H9 (cell line): ENCODE measurements at regions not wholly inside any gene's neighbourhood (a gene's known extent, or its start where the extent isn't known, plus 50 kb on each side); places are given as distances from the start of the nearest gene placed in this dataset.

Experiments used
- DNase-seq: peaks from one replicate; pipeline ENCODE4 v3.0.0-alpha.2; 2017
- H2AFZ ChIP-seq: one replicate; pipeline ENCODE4 v1.6.1; 2013; ENCODE audit warnings: mild to moderate bottlenecking, low read length, control low read depth, moderate library complexity
- H2AK5ac ChIP-seq: 2 replicates; pipeline ENCODE4 v1.6.1; 2013; ENCODE audit warnings: low read length, control low read depth, mixed read lengths; ENCODE audit not compliant: insufficient read length
- H2BK120ac ChIP-seq: one replicate; pipeline ENCODE4 v1.6.1; 2013; ENCODE audit warnings: low read depth, mild to moderate bottlenecking, low read length, control low read depth, inconsistent platforms; ENCODE audit not compliant: poor library complexity, severe bottlenecking
- H2BK12ac ChIP-seq: 2 replicates; pipeline ENCODE4 v1.6.1; 2013; ENCODE audit warnings: low read length, control low read depth, mixed read lengths, low read depth; ENCODE audit not compliant: insufficient read length
- H2BK15ac ChIP-seq: 2 replicates; pipeline ENCODE4 v1.6.1; 2013; ENCODE audit warnings: low read depth, low read length, control low read depth
- H2BK20ac ChIP-seq: one replicate; pipeline ENCODE4 v1.6.1; 2013; ENCODE audit warnings: low read depth, mild to moderate bottlenecking, low read length, control low read depth, inconsistent platforms; ENCODE audit not compliant: poor library complexity, severe bottlenecking
- H2BK5ac ChIP-seq: 2 replicates; pipeline ENCODE4 v1.6.1; 2013; ENCODE audit warnings: low read length, control low read depth, mixed read lengths; ENCODE audit not compliant: insufficient read length
- H3K14ac ChIP-seq: 2 replicates; pipeline ENCODE4 v1.6.1; 2013; ENCODE audit warnings: low read length, control low read depth; ENCODE audit not compliant: insufficient read depth
- H3K18ac ChIP-seq: 2 replicates; pipeline ENCODE4 v1.6.1; 2013; ENCODE audit warnings: low read depth, mild to moderate bottlenecking, mixed read lengths, low read length, control low read depth; ENCODE audit not compliant: insufficient read length
- H3K23ac ChIP-seq: 2 replicates; pipeline ENCODE4 v1.6.1; 2013; ENCODE audit warnings: low read length, control low read depth, mixed read lengths, low read depth; ENCODE audit not compliant: insufficient read length
- H3K23me2 ChIP-seq: 2 replicates; pipeline ENCODE4 v1.6.1; 2013; ENCODE audit warnings: low read depth, mild to moderate bottlenecking, mixed read lengths, low read length, control low read depth; ENCODE audit not compliant: insufficient read length, poor library complexity, severe bottlenecking
- H3K27ac ChIP-seq: 2 replicates; pipeline ENCODE4 v1.5.1; 2013; ENCODE audit warnings: low read length, control low read depth, mixed read lengths, low read depth; ENCODE audit not compliant: insufficient read length
- H3K27me3 ChIP-seq: 2 replicates; pipeline ENCODE4 v1.6.1; 2013; ENCODE audit warnings: low read length, control low read depth, inconsistent platforms; ENCODE audit not compliant: insufficient read depth
- H3K4ac ChIP-seq: 2 replicates; pipeline ENCODE4 v1.6.1; 2013; ENCODE audit warnings: low read depth, mild to moderate bottlenecking, control low read depth, inconsistent platforms, low read length, moderate library complexity
- H3K4me1 ChIP-seq: 2 replicates; pipeline ENCODE4 v1.6.1; 2013; ENCODE audit warnings: low read length, control low read depth, inconsistent platforms; ENCODE audit not compliant: insufficient read depth
- H3K4me2 ChIP-seq: 2 replicates; pipeline ENCODE4 v1.6.1; 2013; ENCODE audit warnings: low read length, control low read depth, mixed read lengths; ENCODE audit not compliant: insufficient read length, insufficient read depth
- H3K56ac ChIP-seq: 2 replicates; pipeline ENCODE4 v1.6.1; 2013; ENCODE audit warnings: low read depth, mild to moderate bottlenecking, mixed read lengths, low read length, control low read depth; ENCODE audit not compliant: insufficient read length
- H3K79me1 ChIP-seq: 2 replicates; pipeline ENCODE4 v1.6.1; 2013; ENCODE audit warnings: low read depth, mild to moderate bottlenecking, moderate library complexity, low read length, control low read depth, inconsistent platforms; ENCODE audit not compliant: insufficient read depth, poor library complexity, severe bottlenecking
- H3K79me2 ChIP-seq: 2 replicates; pipeline ENCODE4 v1.6.1; 2013; ENCODE audit warnings: low read length, control low read depth, inconsistent platforms; ENCODE audit not compliant: insufficient read depth
- H3K9ac ChIP-seq: 2 replicates; pipeline ENCODE4 v1.6.1; 2013; ENCODE audit warnings: low read length, control low read depth, mixed read lengths; ENCODE audit not compliant: insufficient read length; ENCODE audit errors: extremely low read depth
- H3K9me3 ChIP-seq: one replicate; pipeline ENCODE4 v1.6.1; 2013; ENCODE audit warnings: low read depth, low read length, inconsistent platforms; ENCODE audit not compliant: control insufficient read depth
- H3T11ph ChIP-seq: one replicate; pipeline ENCODE4 v1.6.1; 2013; ENCODE audit warnings: mild to moderate bottlenecking, low read length, control low read depth, inconsistent platforms
- H4K20me1 ChIP-seq: one replicate; pipeline ENCODE4 v1.6.1; 2013; ENCODE audit not compliant: control insufficient read depth, insufficient read length, insufficient read depth
- H4K5ac ChIP-seq: 2 replicates; pipeline ENCODE4 v1.6.1; 2013; ENCODE audit warnings: low read depth, mild to moderate bottlenecking, mixed read lengths, low read length, control low read depth; ENCODE audit not compliant: insufficient read length
- H4K8ac ChIP-seq: replicated peaks from 2 replicates; pipeline ENCODE4 v1.6.1; 2013; ENCODE audit warnings: low read length, control low read depth, mixed read lengths, low read depth; ENCODE audit not compliant: insufficient read length
- H4K91ac ChIP-seq: 2 replicates; pipeline ENCODE4 v1.6.1; 2013; ENCODE audit warnings: low read depth, mild to moderate bottlenecking, moderate library complexity, mixed read lengths, low read length, control low read depth; ENCODE audit not compliant: insufficient read length
- H3K27ac Mint-ChIP-seq, 3 experiments: 2 replicates in 2 of 3; 3 replicates in 1 of 3; pipeline ENCODE4 v1.8.0; 2020 to 2021; ENCODE audit warnings: mixed read lengths in 3 of 3, mild to moderate bottlenecking in 1 of 3, moderate library complexity in 1 of 3
- H3K27me3 Mint-ChIP-seq: 2 replicates; pipeline ENCODE4 v1.8.0; 2021; ENCODE audit warnings: low read depth, mild to moderate bottlenecking, moderate library complexity, mixed read lengths
- H3K36me3 Mint-ChIP-seq, 3 experiments: 2 replicates in 2 of 3; 3 replicates in 1 of 3; pipeline ENCODE4 v1.8.0; 2020 to 2021; ENCODE audit warnings: low read depth in 3 of 3, mixed read lengths in 3 of 3; ENCODE audit not compliant: insufficient read depth in 1 of 3
- H3K4me1 Mint-ChIP-seq, 2 experiments: 2 replicates each; pipeline ENCODE4 v1.8.0; 2020; ENCODE audit warnings: mixed read lengths in 2 of 2
- H3K4me3 Mint-ChIP-seq, 2 experiments: 2 replicates in 1 of 2; 3 replicates in 1 of 2; pipeline ENCODE4 v1.8.0; 2020 to 2021; ENCODE audit warnings: mild to moderate bottlenecking in 2 of 2, mixed read lengths in 2 of 2, moderate library complexity in 1 of 2
- H3K9me3 Mint-ChIP-seq, 2 experiments: 2 replicates in 1 of 2; 3 replicates in 1 of 2; pipeline ENCODE4 v1.8.0; 2020; ENCODE audit warnings: mild to moderate bottlenecking in 2 of 2, mixed read lengths in 2 of 2, moderate library complexity in 1 of 2
- CTCF ChIP-seq: fragments of 200-600 bp; sonication (generic); conservative IDR thresholded peaks from 3 replicates; pipeline ENCODE4 v1.8.0; 2021; ENCODE audit warnings: antibody characterized with exemption, mild to moderate bottlenecking

DNA sequence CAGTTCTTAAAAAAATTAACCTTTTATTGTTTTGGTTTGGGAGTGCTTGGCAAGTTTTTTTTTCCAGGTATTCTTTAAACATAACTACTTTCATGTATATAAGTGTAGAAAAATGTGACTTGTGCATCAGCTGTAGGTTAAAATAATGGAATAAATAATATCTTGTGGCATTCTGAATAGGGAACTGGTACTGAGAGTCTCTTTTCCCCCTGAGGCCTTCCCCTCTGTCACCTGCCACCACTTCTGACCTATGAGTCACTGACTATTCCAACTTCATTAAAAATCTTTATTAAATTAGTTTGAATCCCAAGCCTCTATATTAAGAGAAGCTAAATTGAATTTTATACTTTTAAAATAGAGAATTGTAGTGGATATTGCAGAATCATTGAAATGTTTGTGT lies 805.7 kb downstream of the METTL15 start:
- H2AK5ac ChIP-seq: no peak overlapping the region
- no peaks in the 10 kb centered on the region for H4K20me1 ChIP-seq
- H2BK20ac ChIP-seq: no peak overlapping the region
- no peak for DNase-seq
- no peak overlapping the region for H3K14ac ChIP-seq
- H3K4ac ChIP-seq: no peak overlapping the region
- H2BK120ac ChIP-seq: no peak overlapping the region
- no peak overlapping the region for H2BK12ac ChIP-seq
- no peak overlapping the region for H2BK5ac ChIP-seq
- Mint-ChIP-seq H3K4me3 (no peak overlapping the region), H3K27ac (no peak overlapping the region), H3K9me3 (no peaks in the 10 kb centered on the region), H3K27me3 (no peaks in the 10 kb centered on the region), H3K36me3 (no peaks in the 10 kb centered on the region), H3K4me1 (peaks cover 5 to 6% of the 10 kb centered on the region in 2 experiments)
- H3K18ac ChIP-seq: no peak overlapping the region
- no peaks in the 10 kb centered on the region for H3K27me3 ChIP-seq
- TF ChIP-seq CTCF: no peak
- no peaks in the 10 kb centered on the region for H3K9me3 ChIP-seq
- H3K27ac ChIP-seq: no peak overlapping the region
- no peak overlapping the region for H3T11ph ChIP-seq
- no peak overlapping the region for H3K4me2 ChIP-seq
- no peak overlapping the region for H2AFZ ChIP-seq
- no peaks in the 10 kb centered on the region for H3K79me1 ChIP-seq
- no peak overlapping the region for H3K56ac ChIP-seq
- no peaks in the 10 kb centered on the region for H3K79me2 ChIP-seq
- H2BK15ac ChIP-seq: no peak overlapping the region
- no peak overlapping the region for H3K9ac ChIP-seq
- H4K91ac ChIP-seq: no peak overlapping the region
- H3K23ac ChIP-seq: no peak overlapping the region
- H4K8ac ChIP-seq: no peak overlapping the region
- no peaks in the 10 kb centered on the region for H3K4me1 ChIP-seq
- no peaks in the 10 kb centered on the region for H3K23me2 ChIP-seq
- H4K5ac ChIP-seq: no peak overlapping the region
